ENCODE measurements at regions not wholly inside any gene's neighbourhood (a gene's known extent, or its start where the extent isn't known, plus 50 kb on each side); places are given as distances from the start of the nearest gene placed in this dataset.
A peak's percentile ranks its signal among the peaks of the same experiment; 100 is the strongest.

GRCh38 chr2:160747501-160748170 lies 254.0 kb upstream of the RBMS1 start:
- no peak for DNase-seq (ENCODE audit: low spot score)
- Histone ChIP-seq H4K20me1 (replicated peaks; ENCODE audit: insufficient read depth) (no peaks in the 10 kb centered on the region), H3K4me2 (no peak overlapping the region), H3K4me1 (ENCODE audit: insufficient read depth) (peaks cover 7% of the 10 kb centered on the region), H3K9me2 (ENCODE audit: insufficient read depth) (peaks cover 5% of the 10 kb centered on the region; the same call in 1 of the 2 replicates), H3K27ac (ENCODE audit: low read depth) (no peak overlapping the region), H3K36me3 (ENCODE audit: insufficient read depth) (no peaks in the 10 kb centered on the region), H3K79me2 (replicated peaks; ENCODE audit: insufficient read depth) (no peaks in the 10 kb centered on the region), H3K27me3 (ENCODE audit: insufficient read depth) (no peaks in the 10 kb centered on the region), H3K4me3 (no peak overlapping the region), H3F3A (replicated peaks; ENCODE audit: low read depth) (no peaks in the 10 kb centered on the region), H2AFZ (no peak overlapping the region)
- Mint-ChIP-seq H3K27me3 (ENCODE audit: insufficient read depth, low read depth, poor library complexity) (peaks cover 2% of the 10 kb centered on the region), H3K9me3 (no peaks in the 10 kb centered on the region; the same call in 1 of the 3 replicates), H3K4me1 (peaks cover 9% of the 10 kb centered on the region), H3K4me3 (no peak overlapping the region), H3K36me3 (ENCODE audit: low read depth) (0 out of 3 replicates have a peak, but pooled peaks cover 2% of the 10 kb centered on the region), H3K27ac (no peak overlapping the region)
- no peak for TF ChIP-seq JUNB (IDR thresholded peaks at IDR 0.05; ENCODE audit: unreplicated experiment)
- TF ChIP-seq POLR2AphosphoS5 (IDR thresholded peaks at IDR 0.05; ENCODE audit: low read depth) = no peak
- TF ChIP-seq, protein P1, sequence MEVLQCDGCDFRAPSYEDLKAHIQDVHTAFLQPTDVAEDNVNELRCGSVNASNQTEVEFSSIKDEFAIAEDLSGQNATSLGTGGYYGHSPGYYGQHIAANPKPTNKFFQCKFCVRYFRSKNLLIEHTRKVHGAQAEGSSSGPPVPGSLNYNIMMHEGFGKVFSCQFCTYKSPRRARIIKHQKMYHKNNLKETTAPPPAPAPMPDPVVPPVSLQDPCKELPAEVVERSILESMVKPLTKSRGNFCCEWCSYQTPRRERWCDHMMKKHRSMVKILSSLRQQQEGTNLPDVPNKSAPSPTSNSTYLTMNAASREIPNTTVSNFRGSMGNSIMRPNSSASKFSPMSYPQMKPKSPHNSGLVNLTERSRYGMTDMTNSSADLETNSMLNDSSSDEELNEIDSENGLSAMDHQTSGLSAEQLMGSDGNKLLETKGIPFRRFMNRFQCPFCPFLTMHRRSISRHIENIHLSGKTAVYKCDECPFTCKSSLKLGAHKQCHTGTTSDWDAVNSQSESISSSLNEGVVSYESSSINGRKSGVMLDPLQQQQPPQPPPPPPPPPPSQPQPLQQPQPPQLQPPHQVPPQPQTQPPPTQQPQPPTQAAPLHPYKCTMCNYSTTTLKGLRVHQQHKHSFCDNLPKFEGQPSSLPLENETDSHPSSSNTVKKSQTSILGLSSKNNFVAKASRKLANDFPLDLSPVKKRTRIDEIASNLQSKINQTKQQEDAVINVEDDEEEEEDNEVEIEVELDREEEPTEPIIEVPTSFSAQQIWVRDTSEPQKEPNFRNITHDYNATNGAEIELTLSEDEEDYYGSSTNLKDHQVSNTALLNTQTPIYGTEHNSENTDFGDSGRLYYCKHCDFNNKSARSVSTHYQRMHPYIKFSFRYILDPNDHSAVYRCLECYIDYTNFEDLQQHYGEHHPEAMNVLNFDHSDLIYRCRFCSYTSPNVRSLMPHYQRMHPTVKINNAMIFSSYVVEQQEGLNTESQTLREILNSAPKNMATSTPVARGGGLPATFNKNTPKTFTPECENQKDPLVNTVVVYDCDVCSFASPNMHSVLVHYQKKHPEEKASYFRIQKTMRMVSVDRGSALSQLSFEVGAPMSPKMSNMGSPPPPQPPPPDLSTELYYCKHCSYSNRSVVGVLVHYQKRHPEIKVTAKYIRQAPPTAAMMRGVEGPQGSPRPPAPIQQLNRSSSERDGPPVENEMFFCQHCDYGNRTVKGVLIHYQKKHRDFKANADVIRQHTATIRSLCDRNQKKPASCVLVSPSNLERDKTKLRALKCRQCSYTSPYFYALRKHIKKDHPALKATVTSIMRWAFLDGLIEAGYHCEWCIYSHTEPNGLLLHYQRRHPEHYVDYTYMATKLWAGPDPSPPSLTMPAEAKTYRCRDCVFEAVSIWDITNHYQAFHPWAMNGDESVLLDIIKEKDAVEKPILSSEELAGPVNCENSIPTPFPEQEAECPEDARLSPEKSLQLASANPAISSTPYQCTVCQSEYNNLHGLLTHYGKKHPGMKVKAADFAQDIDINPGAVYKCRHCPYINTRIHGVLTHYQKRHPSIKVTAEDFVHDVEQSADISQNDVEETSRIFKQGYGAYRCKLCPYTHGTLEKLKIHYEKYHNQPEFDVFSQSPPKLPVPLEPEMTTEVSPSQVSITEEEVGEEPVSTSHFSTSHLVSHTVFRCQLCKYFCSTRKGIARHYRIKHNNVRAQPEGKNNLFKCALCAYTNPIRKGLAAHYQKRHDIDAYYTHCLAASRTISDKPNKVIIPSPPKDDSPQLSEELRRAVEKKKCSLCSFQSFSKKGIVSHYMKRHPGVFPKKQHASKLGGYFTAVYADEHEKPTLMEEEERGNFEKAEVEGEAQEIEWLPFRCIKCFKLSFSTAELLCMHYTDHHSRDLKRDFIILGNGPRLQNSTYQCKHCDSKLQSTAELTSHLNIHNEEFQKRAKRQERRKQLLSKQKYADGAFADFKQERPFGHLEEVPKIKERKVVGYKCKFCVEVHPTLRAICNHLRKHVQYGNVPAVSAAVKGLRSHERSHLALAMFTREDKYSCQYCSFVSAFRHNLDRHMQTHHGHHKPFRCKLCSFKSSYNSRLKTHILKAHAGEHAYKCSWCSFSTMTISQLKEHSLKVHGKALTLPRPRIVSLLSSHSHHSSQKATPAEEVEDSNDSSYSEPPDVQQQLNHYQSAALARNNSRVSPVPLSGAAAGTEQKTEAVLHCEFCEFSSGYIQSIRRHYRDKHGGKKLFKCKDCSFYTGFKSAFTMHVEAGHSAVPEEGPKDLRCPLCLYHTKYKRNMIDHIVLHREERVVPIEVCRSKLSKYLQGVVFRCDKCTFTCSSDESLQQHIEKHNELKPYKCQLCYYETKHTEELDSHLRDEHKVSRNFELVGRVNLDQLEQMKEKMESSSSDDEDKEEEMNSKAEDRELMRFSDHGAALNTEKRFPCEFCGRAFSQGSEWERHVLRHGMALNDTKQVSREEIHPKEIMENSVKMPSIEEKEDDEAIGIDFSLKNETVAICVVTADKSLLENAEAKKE (CRISPR knock-in tag; IDR thresholded peaks at IDR 0.05) = no peak
- ATAC-seq = no peak

- H3K4me1 Mint-ChIP-seq = peaks cover 9% of the 10 kb centered on the region
- Histone ChIP-seq H3K79me2 (replicated peaks; ENCODE audit: insufficient read depth) (no peaks in the 10 kb centered on the region), H3K4me1 (ENCODE audit: insufficient read depth) (peaks cover 7% of the 10 kb centered on the region), H3K36me3 (ENCODE audit: insufficient read depth) (no peaks in the 10 kb centered on the region; the same call in 1 of the 2 replicates), H3K27me3 (ENCODE audit: insufficient read depth) (no peaks in the 10 kb centered on the region), H4K20me1 (replicated peaks; ENCODE audit: insufficient read depth) (no peaks in the 10 kb centered on the region), H3K27ac (ENCODE audit: low read depth) (no peak overlapping the region), H3K4me2 (no peak overlapping the region), H3K9me2 (ENCODE audit: insufficient read depth) (peaks cover 5% of the 10 kb centered on the region; the same call in 1 of the 2 replicates), H3F3A (replicated peaks; ENCODE audit: low read depth) (no peaks in the 10 kb centered on the region), H2AFZ (peak overlapping the region; percentile 40; the same call in 1 of the 2 replicates), H3K4me3 (no peak overlapping the region)
- H3K27me3 Mint-ChIP-seq (ENCODE audit: insufficient read depth, low read depth, poor library complexity) = peaks cover 2% of the 10 kb centered on the region
- DNase-seq (ENCODE audit: low spot score) = no peak
- H3K27ac Mint-ChIP-seq = no peak overlapping the region; the same call in 1 of the 2 replicates
- peaks cover 2% of the 10 kb centered on the region; the same call in 2 of the 3 replicates for H3K36me3 Mint-ChIP-seq (ENCODE audit: low read depth)
- no peak overlapping the region for H3K4me3 Mint-ChIP-seq
- ATAC-seq = no peak
- H3K9me3 Mint-ChIP-seq = peaks cover 12% of the 10 kb centered on the region; the same call in 2 of the 3 replicates
- no peak for TF ChIP-seq EZH2 (IDR thresholded peaks at IDR 0.05; ENCODE audit: low read depth, unreplicated experiment)
- TF ChIP-seq POLR2AphosphoS5 (IDR thresholded peaks at IDR 0.05; ENCODE audit: low read depth) = no peak
- no peak for TF ChIP-seq JUNB (IDR thresholded peaks at IDR 0.05; ENCODE audit: unreplicated experiment)
- no peak for TF ChIP-seq NANOG (IDR thresholded peaks at IDR 0.05; ENCODE audit: borderline replicate concordance)
- TF ChIP-seq ZNF114 (CRISPR knock-in tag; IDR thresholded peaks at IDR 0.05) = no peak
- no peak for TF ChIP-seq STAT1 (IDR thresholded peaks at IDR 0.05; ENCODE audit: unreplicated experiment)
- TF ChIP-seq, protein P2, sequence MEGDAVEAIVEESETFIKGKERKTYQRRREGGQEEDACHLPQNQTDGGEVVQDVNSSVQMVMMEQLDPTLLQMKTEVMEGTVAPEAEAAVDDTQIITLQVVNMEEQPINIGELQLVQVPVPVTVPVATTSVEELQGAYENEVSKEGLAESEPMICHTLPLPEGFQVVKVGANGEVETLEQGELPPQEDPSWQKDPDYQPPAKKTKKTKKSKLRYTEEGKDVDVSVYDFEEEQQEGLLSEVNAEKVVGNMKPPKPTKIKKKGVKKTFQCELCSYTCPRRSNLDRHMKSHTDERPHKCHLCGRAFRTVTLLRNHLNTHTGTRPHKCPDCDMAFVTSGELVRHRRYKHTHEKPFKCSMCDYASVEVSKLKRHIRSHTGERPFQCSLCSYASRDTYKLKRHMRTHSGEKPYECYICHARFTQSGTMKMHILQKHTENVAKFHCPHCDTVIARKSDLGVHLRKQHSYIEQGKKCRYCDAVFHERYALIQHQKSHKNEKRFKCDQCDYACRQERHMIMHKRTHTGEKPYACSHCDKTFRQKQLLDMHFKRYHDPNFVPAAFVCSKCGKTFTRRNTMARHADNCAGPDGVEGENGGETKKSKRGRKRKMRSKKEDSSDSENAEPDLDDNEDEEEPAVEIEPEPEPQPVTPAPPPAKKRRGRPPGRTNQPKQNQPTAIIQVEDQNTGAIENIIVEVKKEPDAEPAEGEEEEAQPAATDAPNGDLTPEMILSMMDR (conservative IDR thresholded peaks at IDR 0.05; ENCODE audit: low read depth in 2 of 2) = no peak
- TF ChIP-seq ZNF331 (CRISPR knock-in tag; IDR thresholded peaks at IDR 0.05; ENCODE audit: low read depth) = no peak
- no peak for TF ChIP-seq ETS1 (IDR thresholded peaks at IDR 0.05)
Observed at GRCh38 chr2:160751021-160751420, 257.4 kb upstream of the RBMS1 start.
